IMR-90 (cell line): ENCODE measurements at regions not wholly inside any gene's neighbourhood (a gene's known extent, or its start where the extent isn't known, plus 50 kb on each side); places are given as distances from the start of the nearest gene placed in this dataset.

Experiments
- ATAC-seq: fragments of 200-7000 bp; cut with Tn5 transposase; 2 replicates; pipeline ENCODE4 v1.9.1; 2020; ENCODE audit warnings: low read depth, mild to moderate bottlenecking, moderate library complexity
- BruUV-seq: library from RNA; stranded (reverse); fragments of 400-500 nt; replicated peaks from 2 replicates; lab custom pipeline; 2021; lab: Mats Ljungman, UMichigan
- CTCF ChIA-PET: fragments of 300-600 bp; formaldehyde crosslinking; extraction: SDS; loops from one replicate; lab custom pipeline; 2021; ENCODE audit warnings: antibody characterized with exemption; lab: Yijun Ruan, JAX
- POLR2A ChIA-PET: fragments of 300-600 bp; sonication (Branson Sonifier 250); formaldehyde crosslinking; loops from one replicate; lab custom pipeline; 2022; ENCODE audit warnings: antibody characterized with exemption; ENCODE audit not compliant: unreplicated experiment; lab: Charles Lee
- DNase-seq: peaks from one replicate; pipeline ENCODE4 v3.0.0; 2013
- H2AFZ ChIP-seq: replicated peaks from 2 replicates; pipeline ENCODE3; 2013; ENCODE audit warnings: low read length, mild to moderate bottlenecking; ENCODE audit not compliant: poor library complexity
- H2AK5ac ChIP-seq: 2 replicates; pipeline ENCODE4 v1.6.1; 2013; ENCODE audit warnings: low read depth, low read length, inconsistent platforms
- H2AK9ac ChIP-seq: replicated peaks from 2 replicates; pipeline ENCODE3; 2013; ENCODE audit warnings: mild to moderate bottlenecking, low read depth, low read length, moderate library complexity; ENCODE audit not compliant: poor library complexity
- H2BK120ac ChIP-seq: 2 replicates; pipeline ENCODE4 v1.6.1; 2013; ENCODE audit warnings: low read depth, low read length, inconsistent platforms
- H2BK15ac ChIP-seq: 3 replicates; pipeline ENCODE4 v1.6.1; 2013; ENCODE audit warnings: low read depth, low read length, inconsistent platforms
- H2BK20ac ChIP-seq: 2 replicates; pipeline ENCODE4 v1.6.1; 2013; ENCODE audit warnings: low read depth, mild to moderate bottlenecking, inconsistent platforms, low read length, moderate library complexity
- H2BK5ac ChIP-seq: 2 replicates; pipeline ENCODE4 v1.6.1; 2013; ENCODE audit warnings: mild to moderate bottlenecking, low read depth, low read length, inconsistent platforms; ENCODE audit not compliant: poor library complexity, severe bottlenecking
- H3K14ac ChIP-seq: replicated peaks from 2 replicates; pipeline ENCODE4 v1.6.1; 2013; ENCODE audit warnings: low read depth, low read length, inconsistent platforms
- H3K18ac ChIP-seq: 2 replicates; pipeline ENCODE4 v1.6.1; 2013; ENCODE audit warnings: low read depth, low read length, control low read depth
- H3K23ac ChIP-seq: 2 replicates; pipeline ENCODE4 v1.6.1; 2013; ENCODE audit warnings: low read depth, low read length, inconsistent platforms
- H3K27ac ChIP-seq: 2 replicates; pipeline ENCODE4 v1.5.1; 2013; ENCODE audit warnings: mild to moderate bottlenecking, control low read depth, low read length; ENCODE audit not compliant: insufficient read depth
- H3K27me3 ChIP-seq: 2 replicates; pipeline ENCODE4 v1.6.1; 2013; ENCODE audit warnings: low read length; ENCODE audit not compliant: control insufficient read depth, insufficient read depth
- H3K36me3 ChIP-seq: 2 replicates; pipeline ENCODE4 v1.6.1; 2013; ENCODE audit warnings: low read length, mixed read lengths; ENCODE audit not compliant: control insufficient read depth, insufficient read depth
- H3K4ac ChIP-seq: 2 replicates; pipeline ENCODE4 v1.6.1; 2013; ENCODE audit warnings: low read depth, low read length, inconsistent platforms
- H3K4me1 ChIP-seq: 2 replicates; pipeline ENCODE4 v1.6.1; 2013; ENCODE audit warnings: low read length, mixed read lengths; ENCODE audit not compliant: control insufficient read depth, insufficient read depth
- H3K4me2 ChIP-seq: 2 replicates; pipeline ENCODE4 v1.6.1; 2013; ENCODE audit warnings: low read depth, mild to moderate bottlenecking, control low read depth, low read length, moderate library complexity
- H3K4me3 ChIP-seq: 2 replicates; pipeline ENCODE4 v1.5.1; 2013; ENCODE audit warnings: low read depth, mild to moderate bottlenecking, control low read depth, low read length, moderate library complexity; ENCODE audit not compliant: insufficient read depth
- H3K56ac ChIP-seq: 2 replicates; pipeline ENCODE4 v1.6.1; 2013; ENCODE audit warnings: low read length, inconsistent platforms; ENCODE audit not compliant: insufficient read depth; ENCODE audit errors: extremely low read depth
- H3K79me1 ChIP-seq, 2 experiments: 2 replicates each; pipeline ENCODE4 v1.6.1; 2013; ENCODE audit warnings: low read length in 2 of 2, inconsistent platforms in 1 of 2, low read depth in 1 of 2
- H3K9ac ChIP-seq: 2 replicates; pipeline ENCODE4 v1.6.1; 2013; ENCODE audit warnings: low read depth, low read length, control low read depth
- H3K9me1 ChIP-seq: 2 replicates; pipeline ENCODE4 v1.6.1; 2013; ENCODE audit warnings: low read length, inconsistent platforms; ENCODE audit not compliant: insufficient read depth
- H3K9me3 ChIP-seq: 2 replicates; pipeline ENCODE4 v1.6.1; 2013; ENCODE audit warnings: low read length; ENCODE audit not compliant: control insufficient read depth, insufficient read depth
- H4K20me1 ChIP-seq: 2 replicates; pipeline ENCODE4 v1.6.1; 2013; ENCODE audit warnings: low read length, inconsistent platforms; ENCODE audit not compliant: insufficient read depth
- H4K5ac ChIP-seq: 2 replicates; pipeline ENCODE4 v1.6.1; 2013; ENCODE audit warnings: mild to moderate bottlenecking, low read depth, low read length, control low read depth
- H4K8ac ChIP-seq, 2 experiments: 2 replicates each; pipeline ENCODE4 v1.6.1; 2013; ENCODE audit warnings: low read depth in 2 of 2, low read length in 2 of 2, control low read depth in 1 of 2, inconsistent platforms in 1 of 2
- H4K91ac ChIP-seq: 2 replicates; pipeline ENCODE4 v1.6.1; 2013; ENCODE audit warnings: low read depth, low read length, inconsistent platforms; ENCODE audit not compliant: insufficient read depth
- CHD1 ChIP-seq: IDR thresholded peaks from 2 replicates; pipeline ENCODE4 v1.6.1; 2012; ENCODE audit warnings: low read depth, low read length, improper control_type of control experiment
- ELK1 ChIP-seq: fragments of 150-350 bp; IDR thresholded peaks from 2 replicates; pipeline ENCODE4 v1.6.1; 2016; ENCODE audit warnings: low read depth, mild to moderate bottlenecking, low read length, moderate library complexity, borderline replicate concordance
- RFX5 ChIP-seq: IDR thresholded peaks from 2 replicates; pipeline ENCODE4 v1.8.0; 2012; ENCODE audit warnings: low read depth, mild to moderate bottlenecking, low read length, moderate library complexity
- WGBS, 2 experiments: methylation state at CpG; one replicate each; pipeline versions ENCODE4 v1.1.5 to v1.1.7; 2013; ENCODE audit warnings: missing lambda C conversion rate in 2 of 2; ENCODE audit not compliant: insufficient read length in 1 of 2; ENCODE audit errors: extremely low coverage in 2 of 2; 5-methylcytosine and 5-hydroxymethylcytosine counted together
- dilution Hi-C: fragments of 300-500 bp; cut with HindIII; formaldehyde crosslinking; loops from one replicate; pipeline ENCODE4 v1.14.3; 2018; ENCODE audit warnings: low sequenced_read_pairs; ENCODE audit not compliant: unreplicated experiment
- in situ Hi-C: fragments of 300-500 bp; cut with MboI; formaldehyde crosslinking; loops from 3 replicates; pipeline ENCODE4 v1.14.3; 2019; ENCODE audit warnings: low sequenced_read_pairs, inconsistent platforms, mixed read lengths
- intact Hi-C: fragments of 100-400 bp; cut with micrococcal nuclease; formaldehyde crosslinking; loops from 2 replicates; pipeline ENCODE4 v1.10.0; 2022

- Histone ChIP-seq H3K36me3 (no peaks in the 10 kb centered on the region), H3K79me1 (no peaks in the 10 kb centered on the region), H4K91ac (no peak overlapping the region), H4K5ac (no peak overlapping the region), H2BK20ac (no peak overlapping the region), H2BK5ac (no peak overlapping the region), H3K27me3 (no peaks in the 10 kb centered on the region), H3K23ac (no peak overlapping the region), H3K18ac (no peak overlapping the region), H2AK5ac (no peak overlapping the region), H3K4me3 (no peak overlapping the region), H3K56ac (no peak overlapping the region), H3K14ac (no peak overlapping the region), H2AK9ac (no peak overlapping the region), H2AFZ (no peak overlapping the region), H4K20me1 (no peaks in the 10 kb centered on the region), H3K9ac (no peak overlapping the region), H3K4me2 (no peak overlapping the region), H4K8ac (no peak overlapping the region), H3K9me3 (peaks cover 10% of the 10 kb centered on the region), H3K9me1 (no peaks in the 10 kb centered on the region), H2BK120ac (no peak overlapping the region), H3K4me1 (no peaks in the 10 kb centered on the region), H3K4ac (no peak overlapping the region), H3K27ac (no peak overlapping the region), H2BK15ac (no peak overlapping the region)
- POLR2A ChIA-PET = no interaction called here
- WGBS, 2 experiments = no CpG with 5 or more reads among the region's 3 CpGs
- in situ Hi-C loops = no loop called here
- dilution Hi-C loops = no loop called here
- CTCF ChIA-PET = no interaction called here
- ATAC-seq = no peak
- TF ChIP-seq CHD1 (no peak), ELK1 (no peak), RFX5 (no peak)
- intact Hi-C loops = loop anchor here (2.0 kb wide), 1 partner anchor 69 kb away; no protein-coding TSS in a partner anchor
- no peak for DNase-seq
- BruUV-seq = no TSS peak
Observed at GRCh38 chr3:6301626-6302025, 559.3 kb upstream of the GRM7 start.
